ENCODE measurements at regions not wholly inside any gene's neighbourhood (a gene's known extent, or its start where the extent isn't known, plus 50 kb on each side); places are given as distances from the start of the nearest gene placed in this dataset.

DNA sequence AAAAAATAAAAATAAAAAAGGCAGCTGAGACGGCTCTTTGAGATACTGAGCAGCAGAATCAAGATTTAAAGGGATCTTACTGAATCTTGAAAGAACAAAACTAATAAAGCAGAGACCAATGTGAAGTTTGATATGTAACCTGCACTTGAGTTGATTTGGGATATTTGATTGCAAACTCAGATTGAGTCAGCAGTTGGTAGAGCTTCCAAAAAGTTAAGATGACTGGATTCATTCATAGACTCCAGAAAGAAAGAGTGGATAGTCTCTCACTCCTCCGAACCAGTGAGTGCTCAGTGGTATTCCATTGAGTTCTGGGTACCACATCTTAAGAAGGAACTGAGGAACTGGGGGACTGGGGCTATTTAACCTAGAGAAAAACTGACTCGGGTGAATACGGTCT, 52.7 kb upstream of the TESK1 start (continued):
- TF ChIP-seq ZSCAN29 (CRISPR knock-in tag; conservative IDR thresholded peaks at IDR 0.05) = no peak

DNA sequence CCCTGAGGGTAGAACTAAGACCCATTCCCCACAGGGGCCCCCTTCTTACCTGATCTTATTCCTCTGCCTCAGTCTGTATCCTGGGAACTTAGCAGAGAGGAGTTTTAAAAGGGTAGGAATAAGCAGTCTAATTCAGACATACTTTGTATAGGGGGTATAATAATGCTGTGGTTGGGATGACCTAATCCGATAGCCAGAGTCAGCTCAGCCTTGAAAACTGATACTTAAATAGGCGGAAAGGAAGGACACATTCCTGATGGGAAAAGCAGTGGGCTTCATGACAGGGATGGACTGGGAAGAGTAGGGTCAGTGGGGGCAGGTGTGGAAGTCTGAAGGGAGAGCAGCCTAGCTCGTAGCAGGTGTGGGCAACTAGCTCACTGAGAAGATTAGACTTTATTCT, 52.2 kb upstream of the TESK1 start:
- no peaks in the 10 kb centered on the region for H3K79me2 ChIP-seq (ENCODE audit: insufficient read depth, low read length)
- H3K9ac ChIP-seq (ENCODE audit: insufficient read depth, low read depth, low read length) = no peak overlapping the region
- in situ Hi-C loops (cut with HindIII; ENCODE audit: extremely low pct_ligation_motif_present, low pct_unique_long_range_greater_than_20kb) (loop anchor here (5.0 kb wide), 1 partner anchor 66 kb away; no protein-coding TSS in a partner anchor), intact Hi-C loops (cut with micrococcal nuclease; ENCODE audit: unreplicated experiment) (loop anchor here (10.0 kb wide), 1 partner anchor 358 kb away; no protein-coding TSS in a partner anchor)
- ATAC-seq = no peak
- ChIA-PET CTCF (ENCODE audit: low intra/inter-chr PET ratio, low total read pairs) (interaction anchor here (1.4 to 3.0 kb wide), 4 partner anchors 42 to 75 kb away, joined by 3 to 41 read pairs (median 17); partner anchors contain the start of gene RUSC2), POLR2A (interaction anchor here (0.9 kb wide), 1 partner anchor 35 kb away, joined by 3 read pairs; no protein-coding TSS in a partner anchor)
- BruUV-seq (replicated peaks) = no TSS peak
- FAIRE-seq = no peak
- H3K9me3 ChIP-seq (ENCODE audit: low read length) = no peaks in the 10 kb centered on the region
- H3K4me2 ChIP-seq (ENCODE audit: low read depth, low read length) = no peak overlapping the region
- DNase-seq (ENCODE audit: low spot score) = no peak
- peaks cover 3 to 12% of the 10 kb centered on the region in 2 experiments; a peak in 4 of 5 replicates for H3K36me3 ChIP-seq (replicated peaks in 1 of 2; ENCODE audit: control insufficient read depth in 1 of 2, insufficient read depth in 2 of 2, low read length in 2 of 2)
- H4K20me1 ChIP-seq (ENCODE audit: insufficient read depth, low read length) = no peaks in the 10 kb centered on the region
- WGBS (ENCODE audit: low lambda C conversion rate) = 95% methylated on average over 3 of the region's 3 CpGs
- no peak overlapping the region for H2AFZ ChIP-seq (ENCODE audit: low read length)
- no peak overlapping the region for H3K27ac ChIP-seq (ENCODE audit: extremely low read length, insufficient read depth, low read length)
- no peak overlapping the region for H3K4me3 ChIP-seq (replicated peaks in 1 of 3; ENCODE audit: insufficient read depth in 1 of 3, low read depth in 2 of 3, low read length in 3 of 3)
- no peaks in the 10 kb centered on the region for H3K27me3 ChIP-seq (ENCODE audit: control insufficient read depth in 1 of 2, insufficient read depth in 2 of 2, low read length in 2 of 2)
- TF ChIP-seq, protein P1, sequence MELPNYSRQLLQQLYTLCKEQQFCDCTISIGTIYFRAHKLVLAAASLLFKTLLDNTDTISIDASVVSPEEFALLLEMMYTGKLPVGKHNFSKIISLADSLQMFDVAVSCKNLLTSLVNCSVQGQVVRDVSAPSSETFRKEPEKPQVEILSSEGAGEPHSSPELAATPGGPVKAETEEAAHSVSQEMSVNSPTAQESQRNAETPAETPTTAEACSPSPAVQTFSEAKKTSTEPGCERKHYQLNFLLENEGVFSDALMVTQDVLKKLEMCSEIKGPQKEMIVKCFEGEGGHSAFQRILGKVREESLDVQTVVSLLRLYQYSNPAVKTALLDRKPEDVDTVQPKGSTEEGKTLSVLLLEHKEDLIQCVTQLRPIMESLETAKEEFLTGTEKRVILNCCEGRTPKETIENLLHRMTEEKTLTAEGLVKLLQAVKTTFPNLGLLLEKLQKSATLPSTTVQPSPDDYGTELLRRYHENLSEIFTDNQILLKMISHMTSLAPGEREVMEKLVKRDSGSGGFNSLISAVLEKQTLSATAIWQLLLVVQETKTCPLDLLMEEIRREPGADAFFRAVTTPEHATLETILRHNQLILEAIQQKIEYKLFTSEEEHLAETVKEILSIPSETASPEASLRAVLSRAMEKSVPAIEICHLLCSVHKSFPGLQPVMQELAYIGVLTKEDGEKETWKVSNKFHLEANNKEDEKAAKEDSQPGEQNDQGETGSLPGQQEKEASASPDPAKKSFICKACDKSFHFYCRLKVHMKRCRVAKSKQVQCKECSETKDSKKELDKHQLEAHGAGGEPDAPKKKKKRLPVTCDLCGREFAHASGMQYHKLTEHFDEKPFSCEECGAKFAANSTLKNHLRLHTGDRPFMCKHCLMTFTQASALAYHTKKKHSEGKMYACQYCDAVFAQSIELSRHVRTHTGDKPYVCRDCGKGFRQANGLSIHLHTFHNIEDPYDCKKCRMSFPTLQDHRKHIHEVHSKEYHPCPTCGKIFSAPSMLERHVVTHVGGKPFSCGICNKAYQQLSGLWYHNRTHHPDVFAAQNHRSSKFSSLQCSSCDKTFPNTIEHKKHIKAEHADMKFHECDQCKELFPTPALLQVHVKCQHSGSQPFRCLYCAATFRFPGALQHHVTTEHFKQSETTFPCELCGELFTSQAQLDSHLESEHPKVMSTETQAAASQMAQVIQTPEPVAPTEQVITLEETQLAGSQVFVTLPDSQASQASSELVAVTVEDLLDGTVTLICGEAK (IDR thresholded peaks at IDR 0.05) = no peak
- TF ChIP-seq, protein P1 (CRISPR knock-in tag; IDR thresholded peaks at IDR 0.05) = no peak
- no peak for TF ChIP-seq RFX5 (IDR thresholded peaks at IDR 0.05; ENCODE audit: low read depth, low read length)
- no peak for TF ChIP-seq ZNF850 (CRISPR knock-in tag; conservative IDR thresholded peaks at IDR 0.05)
- TF ChIP-seq TOE1 (CRISPR knock-in tag; IDR thresholded peaks at IDR 0.05) = no peak
- no peak for TF ChIP-seq GABPA (IDR thresholded peaks at IDR 0.05; ENCODE audit: low read depth, low read length)
- no peak for TF ChIP-seq GABPA (CRISPR knock-in tag; IDR thresholded peaks at IDR 0.05; ENCODE audit: low read depth)
- TF ChIP-seq ZMYM4 (CRISPR knock-in tag; IDR thresholded peaks at IDR 0.05) = no peak
- TF ChIP-seq HIVEP1 (CRISPR knock-in tag; IDR thresholded peaks at IDR 0.05) = no peak
- no peak for TF ChIP-seq PCBP1 (IDR thresholded peaks at IDR 0.05; ENCODE audit: borderline replicate concordance, low read depth, low read length)
- no peak for TF ChIP-seq ETV5 (CRISPR knock-in tag; IDR thresholded peaks at IDR 0.05; ENCODE audit: borderline replicate concordance)
- peaks cover 11% of the 10 kb centered on the region for H3K4me1 ChIP-seq (ENCODE audit: insufficient read depth, low read length)

Data from HepG2 (cell line).